H54 (cell line): ENCODE measurements at regions not wholly inside any gene's neighbourhood (a gene's known extent, or its start where the extent isn't known, plus 50 kb on each side); places are given as distances from the start of the nearest gene placed in this dataset.

Experiments
- DNase-seq: peaks from one replicate; pipeline ENCODE4 v3.0.0; 2011; ENCODE audit warnings: low spot score, mixed read lengths; ENCODE audit not compliant: insufficient read length
- FAIRE-seq: peaks from 3 replicates; lab custom pipeline; 2011; peaks lifted over from hg19 to GRCh38; lab: Jason Lieb, UNC
- POLR2A ChIP-seq: IDR thresholded peaks from 2 replicates; pipeline ENCODE4 v1.6.1; 2011; ENCODE audit warnings: low read depth, mild to moderate bottlenecking, low read length

DNA sequence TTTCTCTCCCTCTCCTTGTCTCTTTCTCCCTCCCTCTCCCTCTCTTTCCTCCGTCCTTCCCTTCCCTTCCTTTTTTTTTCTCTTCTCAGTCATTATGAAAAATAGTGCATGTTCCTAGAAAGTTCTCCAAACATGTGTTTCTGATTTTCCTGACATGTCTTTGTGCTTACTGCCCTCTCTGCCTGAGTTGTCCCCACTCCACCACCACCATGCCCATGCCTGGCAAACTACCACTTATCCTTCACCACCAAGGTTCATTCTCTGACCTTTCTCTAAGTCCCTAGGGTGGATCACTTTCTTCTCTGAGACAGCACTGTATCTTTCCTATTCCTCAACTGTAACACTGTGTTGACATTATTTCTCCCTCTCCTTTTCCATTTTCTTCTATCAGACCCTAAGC, 98.2 kb downstream of the LACC1 start:
- FAIRE-seq = no peak
- DNase-seq = no peak
- TF ChIP-seq POLR2A = no peak

- no peak for FAIRE-seq
- no peak for DNase-seq
- TF ChIP-seq POLR2A = no peak
Observed at GRCh38 chr13:43978688-43979087, 99.0 kb downstream of the LACC1 start.

DNA sequence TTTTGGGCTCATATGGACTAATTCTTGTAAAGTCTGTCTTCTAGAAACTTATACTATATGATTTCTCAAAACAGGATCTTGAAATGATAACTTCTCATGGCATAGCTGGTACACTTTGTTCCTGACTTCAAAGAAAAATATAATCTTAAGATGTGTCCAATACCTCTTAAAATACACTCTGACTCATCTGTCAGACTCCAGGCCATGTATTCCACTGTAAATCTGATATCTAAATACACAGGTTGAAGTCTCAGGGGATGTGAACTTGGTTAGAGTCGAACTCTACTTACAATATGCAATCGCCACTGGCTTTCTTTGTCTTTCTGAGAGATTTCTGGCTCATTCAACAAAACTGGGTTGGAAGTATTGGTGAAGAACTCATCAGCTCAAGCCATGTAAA, 99.8 kb downstream of the LACC1 start:
- no peak for FAIRE-seq
- DNase-seq = no peak
- no peak for TF ChIP-seq POLR2A

DNA sequence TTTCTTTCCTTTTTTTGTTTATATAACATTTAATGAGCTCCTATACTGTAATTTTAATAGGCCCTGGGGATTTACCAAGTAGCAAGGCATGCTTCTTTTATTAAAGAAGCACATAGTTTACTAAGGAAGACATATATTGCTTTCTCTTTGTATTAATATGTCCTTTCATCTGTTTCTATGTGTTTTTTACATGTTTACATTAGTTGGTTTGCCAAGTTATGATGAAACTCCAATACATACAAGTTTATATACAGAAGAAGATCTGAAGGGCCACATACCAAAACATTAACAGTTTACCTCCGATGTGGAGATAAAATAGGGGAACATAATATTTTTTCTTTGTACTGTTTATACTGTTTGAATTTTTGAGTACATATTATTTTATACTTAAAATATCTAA, 100.9 kb downstream of the LACC1 start:
- DNase-seq (no peak), FAIRE-seq (no peak)
- no peak for TF ChIP-seq POLR2A

DNA sequence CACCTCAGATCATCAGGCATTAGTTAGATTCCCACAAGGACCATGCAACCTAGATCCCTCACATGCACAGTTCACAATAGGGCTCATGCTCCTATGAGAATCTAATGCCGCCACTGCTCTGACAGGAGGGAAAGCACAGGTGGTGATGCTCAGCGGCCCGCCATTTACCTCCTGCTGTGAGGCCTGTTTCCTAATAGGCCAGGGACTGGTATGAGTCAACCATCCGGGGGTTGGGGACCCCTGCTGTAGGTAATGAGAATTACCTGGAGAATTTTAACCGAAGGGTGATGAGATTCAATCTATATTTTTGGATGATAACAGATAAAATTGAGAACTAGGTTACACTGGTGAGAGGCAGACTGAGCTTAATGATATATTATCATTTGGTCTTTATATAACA, 101.4 kb downstream of the LACC1 start:
- no peak for DNase-seq
- no peak for TF ChIP-seq POLR2A
- no peak for FAIRE-seq

GRCh38 chr13:43981512-43982301, 102.0 kb downstream of the LACC1 start:
- no peak for TF ChIP-seq POLR2A
- DNase-seq (no peak), FAIRE-seq (no peak)

DNA sequence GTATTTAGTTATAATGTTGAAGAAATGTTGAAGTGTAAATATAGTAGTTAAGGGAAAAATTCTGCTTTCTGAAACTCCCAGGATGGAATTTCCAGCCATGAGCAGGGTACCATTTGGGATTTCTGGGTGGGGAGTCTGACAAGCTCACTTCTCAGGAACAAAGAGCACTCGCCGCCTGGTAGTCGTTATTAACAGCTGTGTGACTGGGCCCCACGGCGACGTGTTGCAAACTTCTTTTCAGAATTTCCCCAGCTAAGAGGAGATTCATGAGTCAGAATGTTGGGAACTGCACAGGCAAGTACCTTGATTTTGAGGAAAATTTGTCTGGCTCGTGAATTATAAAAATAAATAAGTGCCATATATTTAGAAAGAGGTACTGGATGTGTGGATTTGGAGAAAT, 103.7 kb downstream of the LACC1 start:
- FAIRE-seq (no peak), DNase-seq (no peak)
- TF ChIP-seq POLR2A = no peak

- TF ChIP-seq POLR2A = no peak
Observed at GRCh38 chr13:43984292-43984691, 104.6 kb downstream of the LACC1 start.

DNA sequence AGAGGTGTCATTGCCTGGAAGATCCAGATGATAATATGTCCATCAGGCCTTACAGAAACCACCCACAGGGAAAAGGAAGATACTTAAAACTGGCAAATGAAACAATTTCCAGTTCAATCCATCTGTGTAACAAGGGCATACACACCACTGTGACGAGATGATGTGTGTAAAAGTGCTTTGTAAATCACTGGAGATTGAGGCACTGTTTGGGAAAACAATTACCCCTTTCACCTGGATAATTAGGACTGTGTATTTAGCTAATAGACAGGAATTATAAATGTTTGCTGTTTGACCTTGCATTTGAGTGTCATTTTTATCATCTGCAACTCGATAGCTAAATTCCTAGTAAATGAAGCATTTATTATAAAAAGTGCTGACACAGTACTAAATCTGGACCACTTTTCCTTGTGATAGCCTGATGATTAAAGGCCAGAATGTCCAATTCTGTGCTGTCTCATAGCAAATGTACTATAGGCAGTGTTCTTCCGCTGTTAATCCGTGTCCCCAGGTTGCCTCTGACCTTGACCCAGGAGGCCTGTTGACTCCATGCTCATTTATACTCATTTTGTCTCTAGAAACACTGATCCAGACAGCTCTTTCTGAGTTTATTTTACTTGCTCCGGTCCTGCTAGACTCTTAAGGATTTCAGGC, 105.8 kb downstream of the LACC1 start:
- no peak for FAIRE-seq
- no peak for DNase-seq
- TF ChIP-seq POLR2A = no peak

More at GRCh38 chr13:43984292-43984691, 104.6 kb downstream of the LACC1 start:
- no peak for FAIRE-seq
- DNase-seq = no peak

GRCh38 chr13:43986421-43986981, 106.8 kb downstream of the LACC1 start:
- DNase-seq (no peak), FAIRE-seq (no peak)
- no peak for TF ChIP-seq POLR2A

GRCh38 chr13:43988302-43988701, 108.6 kb downstream of the LACC1 start:
- FAIRE-seq (no peak), DNase-seq (no peak)
- no peak for TF ChIP-seq POLR2A

DNA sequence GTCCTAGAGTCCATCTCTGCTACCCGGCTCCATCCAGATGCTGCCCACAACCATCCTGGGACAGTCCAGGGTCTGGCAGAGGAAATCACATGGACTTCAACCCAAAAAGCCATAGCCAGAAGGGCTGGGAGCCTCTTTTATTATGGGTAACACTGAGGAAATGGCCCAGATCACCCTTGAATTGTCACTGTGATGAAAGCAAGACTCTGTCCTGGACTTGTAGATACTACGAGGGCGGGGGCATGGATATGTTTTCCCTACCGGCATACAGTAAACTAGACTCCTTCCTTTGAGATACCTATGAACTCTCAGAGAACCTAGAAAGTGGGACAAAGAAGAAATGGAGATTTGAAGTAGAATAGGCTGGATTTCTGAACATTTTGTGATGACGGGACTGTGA, 110.3 kb downstream of the LACC1 start:
- no peak for TF ChIP-seq POLR2A
- DNase-seq (no peak), FAIRE-seq (no peak)

DNA sequence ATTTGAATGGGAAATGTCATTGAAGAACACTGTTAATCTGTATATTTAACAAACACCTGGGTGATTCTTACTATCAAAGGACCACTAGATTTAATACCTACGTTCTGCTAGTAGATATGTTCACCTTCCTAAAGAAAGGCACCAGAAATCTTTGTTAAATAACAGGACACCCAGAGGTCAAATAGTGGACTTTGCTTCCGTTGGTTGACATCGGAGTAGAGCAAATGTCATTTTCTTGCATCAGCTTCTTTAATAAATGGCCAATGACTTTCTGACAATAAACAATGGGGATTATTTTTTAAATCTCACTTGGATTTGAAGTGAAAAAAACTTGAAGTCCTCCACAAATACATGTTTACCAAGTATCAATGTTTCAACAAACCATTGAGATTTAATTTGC, 111.1 kb downstream of the LACC1 start:
- no peak for TF ChIP-seq POLR2A
- FAIRE-seq (no peak), DNase-seq (no peak)

DNA sequence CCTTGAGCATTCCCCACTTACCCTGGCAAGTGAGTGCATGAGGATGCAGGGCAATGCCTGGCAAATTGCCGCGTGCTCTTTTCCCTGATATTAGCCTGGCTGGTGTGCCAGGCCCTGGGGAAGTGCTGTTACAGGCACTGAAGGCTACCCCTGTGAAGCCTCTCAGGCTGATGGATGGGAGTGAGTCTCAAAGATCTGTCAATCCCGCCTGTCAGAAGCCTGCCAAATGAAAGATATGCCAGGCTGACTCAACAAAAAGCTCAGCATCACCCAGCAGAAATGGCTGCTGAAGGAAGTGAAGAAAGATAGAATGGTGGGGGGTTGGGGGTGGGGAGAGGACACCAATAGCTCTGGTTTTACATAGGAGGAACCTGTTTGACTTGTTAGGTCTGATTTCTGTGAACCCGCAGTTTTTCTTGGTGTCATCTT, 112.1 kb downstream of the LACC1 start:
- FAIRE-seq = no peak
- no peak for TF ChIP-seq POLR2A
- DNase-seq = no peak
